SK-N-SH treated with all-trans-retinoic acid at 6 μM for 48 hours (cell line): ENCODE measurements at regions not wholly inside any gene's neighbourhood (a gene's known extent, or its start where the extent isn't known, plus 50 kb on each side); places are given as distances from the start of the nearest gene placed in this dataset.

Experiments used
- ATAC-seq: fragments of 200-7000 bp; cut with Tn5 transposase; 3 replicates; pipeline ENCODE4 v1.9.1; 2020; ENCODE audit warnings: mild to moderate bottlenecking, moderate library complexity
- ARNTL ChIP-seq: fragments of 450-650 bp; formaldehyde crosslinking; IDR thresholded peaks from 2 replicates; pipeline ENCODE4 v1.5.0; 2020; ENCODE audit warnings: low read depth, mild to moderate bottlenecking, moderate library complexity, borderline replicate concordance
- BACH2 ChIP-seq: fragments of 250-450 bp; sonication (Bioruptor Pico); IDR thresholded peaks from 2 replicates; pipeline ENCODE4 v1.9.0; 2021; ENCODE audit warnings: mild to moderate bottlenecking, borderline replicate concordance
- CREB5 ChIP-seq: fragments of 250-450 bp; sonication (Bioruptor Pico); IDR thresholded peaks from 2 replicates; pipeline ENCODE4 v1.5.1; 2020; ENCODE audit warnings: low read depth, mild to moderate bottlenecking, moderate library complexity
- CSDC2 ChIP-seq: fragments of 250-450 bp; sonication (Bioruptor Pico); IDR thresholded peaks from 2 replicates; pipeline ENCODE4 v1.5.0; 2020; ENCODE audit warnings: mild to moderate bottlenecking, moderate library complexity
- ESRRG ChIP-seq: fragments of 250-450 bp; sonication (Bioruptor Pico); IDR thresholded peaks from 2 replicates; pipeline ENCODE4 v1.6.1; 2021; ENCODE audit warnings: mild to moderate bottlenecking
- GLIS3 ChIP-seq: fragments of 250-450 bp; sonication (Bioruptor Pico); IDR thresholded peaks from 2 replicates; pipeline ENCODE4 v1.5.0; 2020; ENCODE audit warnings: mild to moderate bottlenecking, moderate library complexity
- ISL1 ChIP-seq: fragments of 250-450 bp; sonication (Bioruptor Pico); IDR thresholded peaks from 2 replicates; pipeline ENCODE4 v2.1.2; 2022; ENCODE audit warnings: mild to moderate bottlenecking, moderate library complexity
- OSR1 ChIP-seq: fragments of 250-450 bp; sonication (Bioruptor Pico); IDR thresholded peaks from 2 replicates; pipeline ENCODE4 v1.8.0; 2022; ENCODE audit warnings: moderate library complexity, mild to moderate bottlenecking, inconsistent platforms
- PATZ1 ChIP-seq: fragments of 250-450 bp; sonication (Bioruptor Pico); IDR thresholded peaks from 2 replicates; pipeline ENCODE4 v1.8.0; 2020; ENCODE audit warnings: mild to moderate bottlenecking, moderate library complexity, borderline replicate concordance
- PPARA ChIP-seq: fragments of 250-450 bp; sonication (Bioruptor Pico); IDR thresholded peaks from 2 replicates; pipeline ENCODE4 v1.5.0; 2020; ENCODE audit warnings: mild to moderate bottlenecking, borderline replicate concordance
- RARB ChIP-seq: fragments of 250-450 bp; sonication (Bioruptor Pico); IDR thresholded peaks from 2 replicates; pipeline ENCODE4 v1.8.0; 2021; ENCODE audit warnings: mild to moderate bottlenecking, moderate library complexity
- SNAI2 ChIP-seq: fragments of 250-450 bp; sonication (Bioruptor Pico); IDR thresholded peaks from 2 replicates; pipeline ENCODE4 v1.5.0; 2020; ENCODE audit warnings: mild to moderate bottlenecking, moderate library complexity
- TCF4 ChIP-seq: fragments of 250-450 bp; sonication (Bioruptor Pico); IDR thresholded peaks from 2 replicates; pipeline ENCODE4 v1.8.0; 2021; ENCODE audit warnings: mild to moderate bottlenecking, moderate library complexity, borderline replicate concordance
- TOX ChIP-seq: fragments of 250-450 bp; sonication (Bioruptor Pico); IDR thresholded peaks from 2 replicates; pipeline ENCODE4 v1.8.0; 2021; ENCODE audit warnings: mild to moderate bottlenecking, moderate library complexity, borderline replicate concordance
- ZC3H10 ChIP-seq: fragments of 250-450 bp; sonication (Bioruptor Pico); IDR thresholded peaks from 2 replicates; pipeline ENCODE4 v1.5.1; 2021; ENCODE audit warnings: mild to moderate bottlenecking, moderate library complexity
- ZFP3 ChIP-seq: fragments of 250-450 bp; sonication (Bioruptor Pico); IDR thresholded peaks from 2 replicates; pipeline ENCODE4 v1.5.0; 2020; ENCODE audit warnings: mild to moderate bottlenecking, moderate library complexity
- ZFP30 ChIP-seq: fragments of 450-650 bp; formaldehyde crosslinking; IDR thresholded peaks from 2 replicates; pipeline ENCODE4 v1.5.0; 2022; ENCODE audit warnings: mild to moderate bottlenecking, moderate library complexity
- ZNF565 ChIP-seq: fragments of 450-650 bp; formaldehyde crosslinking; conservative IDR thresholded peaks from 2 replicates; pipeline ENCODE4 v1.5.0; 2020; ENCODE audit warnings: low read depth, mild to moderate bottlenecking, moderate library complexity
- ZNF70 ChIP-seq: fragments of 450-650 bp; formaldehyde crosslinking; IDR thresholded peaks from 2 replicates; pipeline ENCODE4 v1.5.0; 2020; ENCODE audit warnings: mild to moderate bottlenecking, moderate library complexity
- TF ChIP-seq, protein P1 (sequence below): fragments of 250-450 bp; sonication (Bioruptor Pico); IDR thresholded peaks from 2 replicates; pipeline ENCODE4 v1.8.0; 2021; ENCODE audit warnings: low read depth, mild to moderate bottlenecking, moderate library complexity, borderline replicate concordance
- TF ChIP-seq, protein P2 (sequence below): fragments of 250-450 bp; sonication (Bioruptor Pico); IDR thresholded peaks from 2 replicates; pipeline ENCODE4 v1.5.1; 2021; ENCODE audit warnings: mild to moderate bottlenecking, moderate library complexity

DNA sequence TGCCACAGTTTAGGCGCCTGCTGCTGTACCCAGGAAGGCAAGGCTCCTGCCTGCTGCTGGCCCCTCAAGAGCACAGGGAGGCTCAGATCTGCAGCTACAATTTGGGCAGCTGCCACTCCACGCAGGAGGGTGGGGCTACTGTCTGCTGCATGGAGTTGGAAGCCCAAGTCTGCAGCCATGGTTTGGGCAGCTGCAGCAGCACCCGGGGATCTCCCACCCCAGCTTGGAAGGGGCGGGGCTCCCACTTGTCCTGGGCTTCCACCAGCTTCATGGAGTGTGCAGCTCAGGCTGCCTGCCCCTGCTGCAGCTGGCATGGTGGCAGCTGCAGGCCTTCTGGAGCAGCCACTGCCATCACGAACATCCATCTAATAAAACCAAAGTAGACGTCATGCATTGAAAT is 512.9 kb downstream of the PYDC2 start (continued):
- TF ChIP-seq CREB5 (CRISPR knock-in tag) (no peak), ZC3H10 (CRISPR knock-in tag) (no peak), ISL1 (CRISPR knock-in tag) (no peak)

DNA sequence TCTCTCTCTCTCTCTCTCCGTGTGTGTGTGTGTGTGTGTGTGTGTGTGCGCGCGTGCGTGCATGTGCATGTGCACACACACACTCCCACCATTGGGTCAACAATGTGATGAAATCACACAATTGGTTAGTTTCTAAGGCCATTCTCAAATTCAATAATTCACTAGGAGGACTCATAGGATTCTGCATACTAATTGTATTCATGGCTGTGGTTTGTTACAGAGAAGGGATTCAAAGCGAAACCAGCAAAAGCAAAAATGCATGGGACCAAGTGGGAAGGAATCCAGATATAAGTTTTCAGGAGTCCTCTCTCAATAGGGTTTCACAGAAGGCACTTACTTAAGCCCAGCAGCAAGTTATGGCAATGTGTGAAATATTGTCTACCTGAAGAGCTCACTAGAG is 515.0 kb downstream of the PYDC2 start:
- no peak for ATAC-seq
- TF ChIP-seq TOX (CRISPR knock-in tag) (no peak), SNAI2 (CRISPR knock-in tag) (no peak), OSR1 (CRISPR knock-in tag) (no peak), ZFP3 (no peak), RARB (no peak), CREB5 (CRISPR knock-in tag) (no peak), PATZ1 (CRISPR knock-in tag) (no peak), ZNF70 (no peak), CSDC2 (CRISPR knock-in tag) (no peak), TCF4 (CRISPR knock-in tag) (no peak), ESRRG (no peak), BACH2 (CRISPR knock-in tag) (no peak), ISL1 (CRISPR knock-in tag) (no peak), PPARA (no peak), ARNTL (CRISPR knock-in tag) (no peak)
- TF ChIP-seq, protein P1, sequence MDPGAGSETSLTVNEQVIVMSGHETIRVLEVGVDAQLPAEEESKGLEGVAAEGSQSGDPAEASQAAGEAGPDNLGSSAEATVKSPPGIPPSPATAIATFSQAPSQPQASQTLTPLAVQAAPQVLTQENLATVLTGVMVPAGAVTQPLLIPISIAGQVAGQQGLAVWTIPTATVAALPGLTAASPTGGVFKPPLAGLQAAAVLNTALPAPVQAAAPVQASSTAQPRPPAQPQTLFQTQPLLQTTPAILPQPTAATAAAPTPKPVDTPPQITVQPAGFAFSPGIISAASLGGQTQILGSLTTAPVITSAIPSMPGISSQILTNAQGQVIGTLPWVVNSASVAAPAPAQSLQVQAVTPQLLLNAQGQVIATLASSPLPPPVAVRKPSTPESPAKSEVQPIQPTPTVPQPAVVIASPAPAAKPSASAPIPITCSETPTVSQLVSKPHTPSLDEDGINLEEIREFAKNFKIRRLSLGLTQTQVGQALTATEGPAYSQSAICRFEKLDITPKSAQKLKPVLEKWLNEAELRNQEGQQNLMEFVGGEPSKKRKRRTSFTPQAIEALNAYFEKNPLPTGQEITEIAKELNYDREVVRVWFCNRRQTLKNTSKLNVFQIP (CRISPR knock-in tag) = no peak

DNA sequence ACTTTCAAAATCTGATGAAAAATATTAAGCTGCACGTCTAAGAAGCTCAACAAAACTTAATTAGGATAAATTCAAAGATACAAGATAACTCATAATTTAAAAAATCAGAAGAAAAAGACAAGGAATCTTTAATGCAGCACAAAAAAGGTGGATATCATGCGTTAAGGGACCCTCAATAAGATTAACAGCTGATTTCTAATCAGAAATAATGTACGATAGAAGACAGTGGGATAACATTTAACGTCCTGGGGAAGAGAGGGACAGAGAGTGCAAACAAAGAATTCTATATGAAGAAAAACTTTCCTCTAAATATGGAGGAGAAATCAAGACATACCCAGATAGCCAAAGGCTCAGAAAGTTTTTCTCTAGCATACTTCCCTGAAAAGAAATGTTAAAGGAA is 519.5 kb downstream of the PYDC2 start:
- ATAC-seq = no peak
- TF ChIP-seq ZNF565 (no peak), PPARA (no peak), CSDC2 (CRISPR knock-in tag) (no peak), OSR1 (CRISPR knock-in tag) (no peak), ISL1 (CRISPR knock-in tag) (no peak), ZFP3 (no peak), GLIS3 (CRISPR knock-in tag) (no peak), SNAI2 (CRISPR knock-in tag) (no peak), ZNF70 (no peak), ESRRG (no peak), ARNTL (CRISPR knock-in tag) (no peak)
- TF ChIP-seq, protein P1 (CRISPR knock-in tag) = no peak
- TF ChIP-seq, protein P2, sequence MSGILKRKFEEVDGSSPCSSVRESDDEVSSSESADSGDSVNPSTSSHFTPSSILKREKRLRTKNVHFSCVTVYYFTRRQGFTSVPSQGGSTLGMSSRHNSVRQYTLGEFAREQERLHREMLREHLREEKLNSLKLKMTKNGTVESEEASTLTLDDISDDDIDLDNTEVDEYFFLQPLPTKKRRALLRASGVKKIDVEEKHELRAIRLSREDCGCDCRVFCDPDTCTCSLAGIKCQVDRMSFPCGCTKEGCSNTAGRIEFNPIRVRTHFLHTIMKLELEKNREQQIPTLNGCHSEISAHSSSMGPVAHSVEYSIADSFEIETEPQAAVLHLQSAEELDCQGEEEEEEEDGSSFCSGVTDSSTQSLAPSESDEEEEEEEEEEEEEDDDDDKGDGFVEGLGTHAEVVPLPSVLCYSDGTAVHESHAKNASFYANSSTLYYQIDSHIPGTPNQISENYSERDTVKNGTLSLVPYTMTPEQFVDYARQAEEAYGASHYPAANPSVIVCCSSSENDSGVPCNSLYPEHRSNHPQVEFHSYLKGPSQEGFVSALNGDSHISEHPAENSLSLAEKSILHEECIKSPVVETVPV = no peak

DNA sequence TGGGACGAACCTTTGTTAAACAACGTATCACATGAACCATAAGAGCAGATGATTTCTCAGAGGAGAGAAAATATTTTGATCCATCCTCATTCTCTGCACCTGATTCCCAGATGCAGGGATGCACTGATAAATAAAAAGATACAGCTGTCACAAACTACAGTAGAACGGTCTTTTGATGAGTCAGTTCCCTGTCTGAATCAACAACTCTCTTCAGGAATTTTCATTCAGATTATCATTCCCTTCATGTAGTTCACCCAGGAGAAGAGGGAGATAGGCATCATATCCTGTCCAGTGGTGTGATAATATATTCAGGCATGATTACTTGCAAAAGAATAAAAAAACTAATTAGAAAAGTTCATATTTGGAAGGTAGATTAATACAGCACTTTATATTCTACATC is 521.5 kb downstream of the PYDC2 start:
- ATAC-seq = no peak
- TF ChIP-seq ZFP30 (CRISPR knock-in tag) = no peak
- TF ChIP-seq ZNF70 = no peak
- TF ChIP-seq, protein P1 (CRISPR knock-in tag) = no peak
- no peak for TF ChIP-seq CREB5 (CRISPR knock-in tag)
- no peak for TF ChIP-seq OSR1 (CRISPR knock-in tag)
- TF ChIP-seq CSDC2 (CRISPR knock-in tag) = no peak
